ENCODE measurements at regions not wholly inside any gene's neighbourhood (a gene's known extent, or its start where the extent isn't known, plus 50 kb on each side); places are given as distances from the start of the nearest gene placed in this dataset.

- no peak for TF ChIP-seq CTCF (IDR thresholded peaks at IDR 0.05)
- TF ChIP-seq POLR2A (IDR thresholded peaks at IDR 0.05) = no peak
These were observed 1118.8 kb upstream of the ZEB2 start for GRCh38 chr2:145638675-145639074.

Measured in Peyer's patch (tissue), 4 donors.